H1 (cell line): ENCODE measurements at regions not wholly inside any gene's neighbourhood (a gene's known extent, or its start where the extent isn't known, plus 50 kb on each side); places are given as distances from the start of the nearest gene placed in this dataset.

Source experiments
- CTCF ChIA-PET: fragments of 300-600 bp; sonication (Branson Sonifier 250); formaldehyde crosslinking; loops from one replicate; lab custom pipeline; 2021; ENCODE audit not compliant: partially characterized antibody; lab: Charles Lee
- POLR2A ChIA-PET: fragments of 300-600 bp; sonication (Branson Sonifier 250); formaldehyde crosslinking; loops from one replicate; lab custom pipeline; 2021; ENCODE audit warnings: inconsistent platforms; ENCODE audit not compliant: partially characterized antibody; lab: Charles Lee
- DNase-seq, 2 experiments: peaks; one replicate each; pipeline versions ENCODE4 v3.0.0 to v3.0.0-alpha.2; 2010 to 2022; ENCODE audit warnings: low spot score in 2 of 2, low read depth in 1 of 2, mixed read lengths in 1 of 2
- FAIRE-seq: peaks from 2 replicates; lab custom pipeline; 2011; peaks lifted over from hg19 to GRCh38; lab: Jason Lieb, UNC
- H2AFZ ChIP-seq: 2 replicates; pipeline ENCODE4 v1.8.1; 2012; ENCODE audit warnings: low read length, inconsistent platforms
- H2AK5ac ChIP-seq: 2 replicates; pipeline ENCODE4 v1.6.1; 2013; ENCODE audit warnings: low read depth, low read length
- H2BK120ac ChIP-seq: replicated peaks from 2 replicates; pipeline ENCODE3; 2013; ENCODE audit warnings: low read depth, low read length, inconsistent platforms
- H2BK12ac ChIP-seq: 2 replicates; pipeline ENCODE4 v1.6.1; 2013; ENCODE audit warnings: low read depth, low read length
- H2BK15ac ChIP-seq: 2 replicates; pipeline ENCODE4 v1.6.1; 2013; ENCODE audit warnings: low read length
- H2BK20ac ChIP-seq: 2 replicates; pipeline ENCODE4 v1.6.1; 2013; ENCODE audit warnings: low read length
- H2BK5ac ChIP-seq: 2 replicates; pipeline ENCODE4 v1.6.1; 2013; ENCODE audit warnings: low read depth, low read length
- H3K14ac ChIP-seq: 2 replicates; pipeline ENCODE4 v1.6.1; 2013; ENCODE audit warnings: inconsistent platforms; ENCODE audit not compliant: insufficient read length
- H3K18ac ChIP-seq: 2 replicates; pipeline ENCODE4 v1.6.1; 2013; ENCODE audit warnings: low read length; ENCODE audit errors: extremely low read depth
- H3K23ac ChIP-seq: 2 replicates; pipeline ENCODE4 v1.6.1; 2013; ENCODE audit warnings: inconsistent platforms; ENCODE audit not compliant: insufficient read length
- H3K23me2 ChIP-seq: 2 replicates; pipeline ENCODE4 v1.6.1; 2013; ENCODE audit warnings: low read depth, low read length
- H3K27ac ChIP-seq: 2 replicates; pipeline ENCODE4 v1.6.1; 2011; ENCODE audit warnings: low read depth, low read length, inconsistent platforms
- H3K27me3 ChIP-seq, 4 experiments: replicated peaks in 1 of 4; 1 replicate in 1 of 4; 2 replicates in 3 of 4; pipeline versions ENCODE4 v1.6.1 to v1.8.1; 2011 to 2013; ENCODE audit warnings: low read length in 3 of 4, mild to moderate bottlenecking in 3 of 4, inconsistent platforms in 2 of 4, mixed read lengths in 2 of 4, moderate library complexity in 1 of 4; ENCODE audit not compliant: control insufficient read depth in 3 of 4, insufficient read depth in 3 of 4; ENCODE audit errors: extremely low read depth in 1 of 4
- H3K36me3 ChIP-seq, 4 experiments: 2 replicates each; pipeline versions ENCODE4 v1.6.1 to v1.8.1; 2011 to 2013; ENCODE audit warnings: mild to moderate bottlenecking in 4 of 4, low read length in 3 of 4, moderate library complexity in 2 of 4, control low read depth in 1 of 4, inconsistent platforms in 1 of 4; ENCODE audit not compliant: insufficient read depth in 4 of 4, control insufficient read depth in 2 of 4
- H3K4ac ChIP-seq: replicated peaks from 2 replicates; pipeline ENCODE3; 2013; ENCODE audit warnings: low read length, low read depth, mixed read lengths, inconsistent platforms; ENCODE audit not compliant: insufficient read length
- H3K4me1 ChIP-seq, 4 experiments: replicated peaks in 1 of 4; 1 replicate in 1 of 4; 2 replicates in 3 of 4; pipeline versions ENCODE4 v1.6.1 to v1.8.1; 2011 to 2013; ENCODE audit warnings: low read length in 3 of 4, inconsistent platforms in 2 of 4, mixed read lengths in 1 of 4; ENCODE audit not compliant: insufficient read depth in 4 of 4, control insufficient read depth in 3 of 4
- H3K4me2 ChIP-seq, 2 experiments: 2 replicates each; pipeline versions ENCODE4 v1.6.1 to v1.8.1; 2011 to 2013; ENCODE audit warnings: low read depth in 2 of 2, low read length in 2 of 2, control low read depth in 1 of 2, inconsistent platforms in 1 of 2, mild to moderate bottlenecking in 1 of 2; ENCODE audit not compliant: insufficient read depth in 1 of 2
- H3K4me3 ChIP-seq, 4 experiments: fragments of 200-600, 300-600 bp in 1 of 4; sonication (generic), shearing (Covaris generic), sonication (Bioruptor Twin) in 1 of 4; 2 replicates each; pipeline versions ENCODE4 v1.5.1 to v1.8.1; 2011 to 2016; ENCODE audit warnings: low read length in 4 of 4, low read depth in 3 of 4, control low read depth in 2 of 4, inconsistent platforms in 2 of 4, mild to moderate bottlenecking in 2 of 4, mixed read lengths in 1 of 4, moderate library complexity in 1 of 4; ENCODE audit not compliant: insufficient read depth in 2 of 4; ENCODE audit errors: extremely low read depth in 1 of 4
- H3K56ac ChIP-seq: replicated peaks from 2 replicates; pipeline ENCODE3; 2013; ENCODE audit warnings: low read depth, mild to moderate bottlenecking, mixed read lengths, low read length, inconsistent platforms; ENCODE audit not compliant: insufficient read length
- H3K79me1 ChIP-seq: 2 replicates; pipeline ENCODE4 v1.6.1; 2013; ENCODE audit warnings: low read depth, low read length, control low read depth
- H3K79me2 ChIP-seq, 2 experiments: 2 replicates each; pipeline versions ENCODE4 v1.6.1 to v1.8.1; 2012 to 2013; ENCODE audit warnings: low read length in 2 of 2, mild to moderate bottlenecking in 2 of 2, inconsistent platforms in 1 of 2; ENCODE audit not compliant: insufficient read depth in 2 of 2, control insufficient read depth in 1 of 2
- H3K9ac ChIP-seq, 4 experiments: replicated peaks in 1 of 4; 1 replicate in 1 of 4; 2 replicates in 3 of 4; pipeline versions ENCODE4 v1.6.1 to v1.8.1; 2011 to 2013; ENCODE audit warnings: low read depth in 3 of 4, low read length in 3 of 4, control low read depth in 2 of 4, mild to moderate bottlenecking in 2 of 4, moderate library complexity in 2 of 4, inconsistent platforms in 1 of 4; ENCODE audit errors: extremely low read depth in 1 of 4
- H3K9me3 ChIP-seq, 2 experiments: 2 replicates each; pipeline versions ENCODE4 v1.6.1 to v1.8.1; 2012 to 2013; ENCODE audit warnings: mild to moderate bottlenecking in 2 of 2, moderate library complexity in 2 of 2, control low read depth in 1 of 2, inconsistent platforms in 1 of 2, low read depth in 1 of 2, low read length in 1 of 2, mixed read lengths in 1 of 2; ENCODE audit not compliant: insufficient read depth in 2 of 2
- H4K20me1 ChIP-seq, 2 experiments: replicated peaks in 1 of 2; 2 replicates each; pipeline versions ENCODE3 to v1.8.1; 2011 to 2013; ENCODE audit warnings: inconsistent platforms in 2 of 2, low read length in 2 of 2, mild to moderate bottlenecking in 1 of 2; ENCODE audit not compliant: insufficient read depth in 2 of 2, control insufficient read depth in 1 of 2
- H4K5ac ChIP-seq: 2 replicates; pipeline ENCODE4 v1.6.1; 2013; ENCODE audit warnings: low read length, low read depth, mixed read lengths, inconsistent platforms; ENCODE audit not compliant: insufficient read length
- H4K8ac ChIP-seq: 2 replicates; pipeline ENCODE4 v1.8.0; 2013; ENCODE audit warnings: mild to moderate bottlenecking, moderate library complexity, low read length, inconsistent platforms; ENCODE audit not compliant: insufficient read depth; ENCODE audit errors: extremely low read depth
- H4K91ac ChIP-seq: replicated peaks from 2 replicates; pipeline ENCODE3; 2013; ENCODE audit warnings: low read length, mixed read lengths, inconsistent platforms; ENCODE audit not compliant: insufficient read length
- CREB1 ChIP-seq: IDR thresholded peaks from 2 replicates; pipeline ENCODE4 v1.6.1; 2012; ENCODE audit warnings: inconsistent platforms
- KDM1A ChIP-seq: fragments of 200-600, 300-600 bp; sonication (generic); IDR thresholded peaks from 2 replicates; pipeline ENCODE4 v1.7.1; 2016; ENCODE audit warnings: mild to moderate bottlenecking, low read length, borderline replicate concordance
- POU5F1 ChIP-seq: IDR thresholded peaks from 2 replicates; pipeline ENCODE4 v1.6.1; 2011; ENCODE audit warnings: low read depth, mild to moderate bottlenecking, low read length, moderate library complexity
- SP1 ChIP-seq: IDR thresholded peaks from 2 replicates; pipeline ENCODE4 v1.6.1; 2011; ENCODE audit warnings: low read depth, low read length
- WGBS, 2 experiments: shearing (Covaris generic) in 1 of 2; methylation state at CpG; one replicate each; pipeline versions ENCODE4 v1.1.6 to v1.1.7; 2013 to 2015; ENCODE audit warnings: low lambda C conversion rate in 2 of 2, mixed read lengths in 2 of 2, inconsistent platforms in 1 of 2, low coverage in 1 of 2, missing lambda C conversion rate in 1 of 2; ENCODE audit not compliant: insufficient replicate concordance in 2 of 2, insufficient coverage in 1 of 2, insufficient read length in 1 of 2; ENCODE audit errors: extremely low coverage in 1 of 2, missing lambda C conversion rate in 1 of 2; 5-methylcytosine and 5-hydroxymethylcytosine counted together

DNA sequence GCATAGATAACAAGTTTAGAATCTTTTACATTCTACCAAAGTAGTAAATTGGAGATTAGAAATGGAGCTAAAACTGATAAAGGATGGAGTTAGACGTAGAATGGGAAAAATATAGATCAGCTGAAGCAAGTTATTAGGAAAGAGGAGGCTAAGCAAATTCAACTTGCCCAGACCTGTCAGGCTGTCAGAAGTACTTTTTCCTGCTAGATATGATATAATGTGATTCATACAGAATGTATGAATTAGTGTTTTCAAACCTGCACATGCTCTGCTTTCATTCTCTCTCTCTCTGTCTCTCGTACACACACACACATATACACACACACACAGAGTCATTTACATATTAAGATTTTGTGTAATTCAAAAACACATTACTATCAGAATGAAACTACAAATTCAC is 133.2 kb upstream of the HDGFL1 start:
- Histone ChIP-seq H3K9me3 (no peaks in the 10 kb centered on the region), H3K23me2 (no peaks in the 10 kb centered on the region), H3K4me3 (no peak overlapping the region), H2BK15ac (no peak overlapping the region), H4K91ac (no peak overlapping the region), H2BK12ac (no peak overlapping the region), H2BK20ac (no peak overlapping the region), H3K4ac (no peak overlapping the region), H3K9ac (no peak overlapping the region), H3K27ac (no peak overlapping the region), H3K14ac (no peak overlapping the region), H3K18ac (no peak overlapping the region), H3K56ac (no peak overlapping the region), H3K4me1 (no peaks in the 10 kb centered on the region), H4K8ac (no peak overlapping the region), H3K79me1 (no peaks in the 10 kb centered on the region), H4K5ac (no peak overlapping the region), H3K27me3 (no peaks in the 10 kb centered on the region), H4K20me1 (no peaks in the 10 kb centered on the region), H3K79me2 (no peaks in the 10 kb centered on the region), H2BK120ac (no peak overlapping the region), H3K23ac (no peak overlapping the region), H3K36me3 (no peaks in the 10 kb centered on the region), H2AK5ac (no peak overlapping the region), H3K4me2 (no peak overlapping the region), H2AFZ (no peak overlapping the region), H2BK5ac (no peak overlapping the region)
- WGBS, 2 experiments, result 87 to 100% methylated on average over 1 to 2 of the region's 2 CpGs
- POLR2A ChIA-PET, result no interaction called here
- CTCF ChIA-PET, result interaction anchor here (1.4 kb wide), 1 partner anchor 9 kb away, joined by 3 read pairs; no protein-coding TSS in a partner anchor
- no peak for FAIRE-seq
- TF ChIP-seq SP1 (no peak), CREB1 (no peak), KDM1A (no peak), POU5F1 (no peak)
- DNase-seq, result no peak
